ENCODE measurements at regions not wholly inside any gene's neighbourhood (a gene's known extent, or its start where the extent isn't known, plus 50 kb on each side); places are given as distances from the start of the nearest gene placed in this dataset.

GRCh38 chr11:19656140-19656541, 56.5 kb upstream of the NAV2 start:
- Histone ChIP-seq H3K79me2 (ENCODE audit: low read length) (no peaks in the 10 kb centered on the region), H3K27me3 (ENCODE audit: low read depth, low read length) (peaks cover 14% of the 10 kb centered on the region; the same call in 1 of the 2 replicates), H3K9me3 (ENCODE audit: insufficient read depth, low read length) (no peaks in the 10 kb centered on the region), H3K4me2 (ENCODE audit: low read length) (no peak overlapping the region), H4K20me1 (ENCODE audit: insufficient read depth, low read length) (no peaks in the 10 kb centered on the region), H3K4me1 (ENCODE audit: low read length) (peaks cover 11% of the 10 kb centered on the region), H3K36me3 (replicated peaks; ENCODE audit: low read depth, low read length) (no peaks in the 10 kb centered on the region), H3K9ac (ENCODE audit: low read length) (no peak overlapping the region), H3K4me3 (ENCODE audit: low read length) (no peak overlapping the region), H3K27ac (ENCODE audit: low read length) (no peak overlapping the region), H2AFZ (ENCODE audit: low read depth, low read length) (no peak overlapping the region)
- TF ChIP-seq, protein P1, sequence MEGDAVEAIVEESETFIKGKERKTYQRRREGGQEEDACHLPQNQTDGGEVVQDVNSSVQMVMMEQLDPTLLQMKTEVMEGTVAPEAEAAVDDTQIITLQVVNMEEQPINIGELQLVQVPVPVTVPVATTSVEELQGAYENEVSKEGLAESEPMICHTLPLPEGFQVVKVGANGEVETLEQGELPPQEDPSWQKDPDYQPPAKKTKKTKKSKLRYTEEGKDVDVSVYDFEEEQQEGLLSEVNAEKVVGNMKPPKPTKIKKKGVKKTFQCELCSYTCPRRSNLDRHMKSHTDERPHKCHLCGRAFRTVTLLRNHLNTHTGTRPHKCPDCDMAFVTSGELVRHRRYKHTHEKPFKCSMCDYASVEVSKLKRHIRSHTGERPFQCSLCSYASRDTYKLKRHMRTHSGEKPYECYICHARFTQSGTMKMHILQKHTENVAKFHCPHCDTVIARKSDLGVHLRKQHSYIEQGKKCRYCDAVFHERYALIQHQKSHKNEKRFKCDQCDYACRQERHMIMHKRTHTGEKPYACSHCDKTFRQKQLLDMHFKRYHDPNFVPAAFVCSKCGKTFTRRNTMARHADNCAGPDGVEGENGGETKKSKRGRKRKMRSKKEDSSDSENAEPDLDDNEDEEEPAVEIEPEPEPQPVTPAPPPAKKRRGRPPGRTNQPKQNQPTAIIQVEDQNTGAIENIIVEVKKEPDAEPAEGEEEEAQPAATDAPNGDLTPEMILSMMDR (IDR thresholded peaks at IDR 0.05; ENCODE audit: low read depth, low read length), result no peak
- no peak for TF ChIP-seq EZH2phosphoT487 (IDR thresholded peaks at IDR 0.05; ENCODE audit: low read depth)

DNA sequence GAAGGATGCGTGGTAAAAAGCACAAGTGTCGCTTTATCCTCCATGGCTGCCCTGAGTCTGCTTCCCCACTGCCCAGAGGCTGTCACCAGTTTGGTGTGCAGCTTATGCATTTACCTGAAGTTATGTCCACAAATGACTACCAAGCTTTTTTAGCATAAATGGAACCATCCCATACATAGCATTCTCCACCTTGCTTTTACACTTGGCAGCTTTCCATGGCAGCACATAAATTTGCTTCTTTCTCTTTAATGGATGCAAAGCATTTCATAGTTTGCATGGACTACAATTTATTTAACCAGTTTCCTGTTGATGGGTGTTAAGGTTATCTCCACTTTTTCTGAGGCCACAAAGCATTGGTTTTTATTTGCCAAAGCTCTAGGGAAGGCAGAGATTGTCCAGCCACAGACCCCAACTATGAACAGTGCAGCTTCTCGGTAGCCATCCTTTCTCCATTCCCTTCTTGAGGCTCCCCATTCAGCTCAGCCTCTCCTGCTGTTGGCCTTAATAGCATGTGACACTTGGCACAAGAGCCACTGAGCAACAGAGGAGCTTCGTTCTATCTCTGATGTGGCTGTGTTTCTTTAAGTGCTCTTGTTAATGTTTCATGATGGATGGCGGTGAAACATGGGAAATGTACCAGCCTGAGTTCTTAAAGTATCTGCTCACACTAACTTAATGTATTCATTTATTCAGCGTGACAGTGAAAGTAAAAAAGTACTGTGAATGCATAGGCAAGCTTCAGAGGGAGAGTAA, 59.8 kb upstream of the NAV2 start:
- no peaks in the 10 kb centered on the region for H4K20me1 ChIP-seq (ENCODE audit: insufficient read depth, low read length)
- TF ChIP-seq, protein P1 (IDR thresholded peaks at IDR 0.05; ENCODE audit: low read depth, low read length), result no peak
- TF ChIP-seq EZH2phosphoT487 (IDR thresholded peaks at IDR 0.05; ENCODE audit: low read depth), result no peak
- no peaks in the 10 kb centered on the region for H3K4me1 ChIP-seq (ENCODE audit: low read length)
- H3K79me2 ChIP-seq (ENCODE audit: low read length), result no peaks in the 10 kb centered on the region
- H3K9ac ChIP-seq (ENCODE audit: low read length), result no peak overlapping the region
- no peak overlapping the region for H2AFZ ChIP-seq (ENCODE audit: low read depth, low read length)
- H3K4me3 ChIP-seq (ENCODE audit: low read length), result no peak overlapping the region
- H3K9me3 ChIP-seq (ENCODE audit: insufficient read depth, low read length), result no peaks in the 10 kb centered on the region
- no peak overlapping the region for H3K27ac ChIP-seq (ENCODE audit: low read length)
- H3K4me2 ChIP-seq (ENCODE audit: low read length), result no peak overlapping the region
- no peaks in the 10 kb centered on the region for H3K36me3 ChIP-seq (replicated peaks; ENCODE audit: low read depth, low read length)
- H3K27me3 ChIP-seq (ENCODE audit: low read depth, low read length), result peaks cover 14% of the 10 kb centered on the region; the same call in 1 of the 2 replicates

DNA sequence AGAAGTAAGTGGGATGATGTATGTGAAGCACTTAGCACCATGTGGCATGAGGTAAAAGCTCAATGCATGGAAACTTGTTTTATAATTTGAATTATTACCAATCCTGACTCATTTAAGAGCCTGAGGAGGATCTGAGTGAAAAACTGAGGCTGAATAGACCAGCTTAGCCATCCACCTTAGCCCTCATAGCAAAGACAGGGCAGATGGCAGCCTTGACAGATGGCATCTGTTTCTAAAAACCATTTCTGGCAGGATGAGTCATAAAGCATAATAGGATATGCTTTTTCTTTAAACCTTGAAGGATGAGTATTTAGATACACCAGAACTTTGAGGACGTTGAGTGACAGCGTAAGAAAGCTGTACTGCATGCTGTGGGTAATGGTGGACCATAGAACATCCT, 61.0 kb upstream of the NAV2 start:
- H3K4me3 ChIP-seq (ENCODE audit: low read length), result no peak overlapping the region
- H3K36me3 ChIP-seq (replicated peaks; ENCODE audit: low read depth, low read length), result no peaks in the 10 kb centered on the region
- H3K27ac ChIP-seq (ENCODE audit: low read length), result no peak overlapping the region
- H3K79me2 ChIP-seq (ENCODE audit: low read length), result no peaks in the 10 kb centered on the region
- peaks cover 22% of the 10 kb centered on the region for H3K27me3 ChIP-seq (ENCODE audit: low read depth, low read length)
- H4K20me1 ChIP-seq (ENCODE audit: insufficient read depth, low read length), result no peaks in the 10 kb centered on the region
- H3K9me3 ChIP-seq (ENCODE audit: insufficient read depth, low read length), result no peaks in the 10 kb centered on the region
- TF ChIP-seq, protein P1 (IDR thresholded peaks at IDR 0.05; ENCODE audit: low read depth, low read length), result no peak
- no peak for TF ChIP-seq EZH2phosphoT487 (IDR thresholded peaks at IDR 0.05; ENCODE audit: low read depth)
- no peak overlapping the region for H3K4me2 ChIP-seq (ENCODE audit: low read length)
- H2AFZ ChIP-seq (ENCODE audit: low read depth, low read length), result no peak overlapping the region
- H3K9ac ChIP-seq (ENCODE audit: low read length), result no peak overlapping the region
- no peaks in the 10 kb centered on the region for H3K4me1 ChIP-seq (ENCODE audit: low read length)

- H3K36me3 ChIP-seq (replicated peaks; ENCODE audit: low read depth, low read length), result no peaks in the 10 kb centered on the region
- H3K4me3 ChIP-seq (ENCODE audit: low read length), result no peak overlapping the region
- H3K4me1 ChIP-seq (ENCODE audit: low read length), result no peaks in the 10 kb centered on the region
These were observed 61.6 kb upstream of the NAV2 start for GRCh38 chr11:19651028-19651427.

More at GRCh38 chr11:19651028-19651427, 61.6 kb upstream of the NAV2 start:
- H3K9ac ChIP-seq (ENCODE audit: low read length), result no peak overlapping the region
- peaks cover 22% of the 10 kb centered on the region for H3K27me3 ChIP-seq (ENCODE audit: low read depth, low read length)
- no peak overlapping the region for H3K4me2 ChIP-seq (ENCODE audit: low read length)
- H3K27ac ChIP-seq (ENCODE audit: low read length), result no peak overlapping the region
- H3K79me2 ChIP-seq (ENCODE audit: low read length), result no peaks in the 10 kb centered on the region
- no peak for TF ChIP-seq EZH2phosphoT487 (IDR thresholded peaks at IDR 0.05; ENCODE audit: low read depth)
- TF ChIP-seq, protein P1 (IDR thresholded peaks at IDR 0.05; ENCODE audit: low read depth, low read length), result no peak
- no peaks in the 10 kb centered on the region for H4K20me1 ChIP-seq (ENCODE audit: insufficient read depth, low read length)
- H3K9me3 ChIP-seq (ENCODE audit: insufficient read depth, low read length), result no peaks in the 10 kb centered on the region
- H2AFZ ChIP-seq (ENCODE audit: low read depth, low read length), result no peak overlapping the region
